HepG2 (cell line): ENCODE measurements at regions not wholly inside any gene's neighbourhood (a gene's known extent, or its start where the extent isn't known, plus 50 kb on each side); places are given as distances from the start of the nearest gene placed in this dataset.

Source experiments
- ATAC-seq: fragments of 200-7000 bp; cut with Tn5 transposase; 3 replicates; pipeline ENCODE4 v1.9.1; 2020; ENCODE audit warnings: mild to moderate bottlenecking, moderate library complexity
- BruUV-seq: library from RNA; stranded (reverse); fragments of 400-500 nt; replicated peaks from 2 replicates; lab custom pipeline; 2021; lab: Mats Ljungman, UMichigan
- CTCF ChIA-PET: fragments of 300-600 bp; formaldehyde crosslinking; extraction: SDS; loops from one replicate; lab custom pipeline; 2021; ENCODE audit warnings: low total read pairs, inconsistent platforms, low intra/inter-chr PET ratio; lab: Yijun Ruan, JAX
- POLR2A ChIA-PET: fragments of 350-600 bp; sonication (Branson Sonifier 250); formaldehyde crosslinking; loops from one replicate; lab custom pipeline; 2020; ENCODE audit warnings: antibody characterized with exemption, inconsistent platforms; lab: Yijun Ruan, JAX
- DNase-seq: peaks from one replicate; pipeline ENCODE4 v3.0.0-alpha.2; 2015; ENCODE audit warnings: low spot score
- FAIRE-seq: peaks from 3 replicates; lab custom pipeline; 2011; peaks lifted over from hg19 to GRCh38; lab: Jason Lieb, UNC
- H2AFZ ChIP-seq: one replicate; pipeline ENCODE4 v1.6.1; 2011; ENCODE audit warnings: low read length, inconsistent platforms
- H3K27ac ChIP-seq: fragments of 300-600 bp; 3 replicates; pipeline ENCODE4 v1.8.0; 2011; ENCODE audit warnings: mixed run types, mild to moderate bottlenecking, mixed read lengths, low read length, inconsistent platforms; ENCODE audit not compliant: insufficient read depth; ENCODE audit errors: extremely low read length
- H3K27me3 ChIP-seq, 2 experiments: fragments of 200-600 bp in 1 of 2; 2 replicates in 1 of 2; 3 replicates in 1 of 2; pipeline versions ENCODE4 v1.6.0 to v1.8.0; 2011; ENCODE audit warnings: low read length in 2 of 2, mild to moderate bottlenecking in 2 of 2, moderate library complexity in 2 of 2, inconsistent platforms in 1 of 2; ENCODE audit not compliant: insufficient read depth in 2 of 2, control insufficient read depth in 1 of 2
- H3K36me3 ChIP-seq, 2 experiments: fragments of 200-600 bp in 1 of 2; replicated peaks in 1 of 2; 2 replicates in 1 of 2; 3 replicates in 1 of 2; pipeline versions ENCODE4 v1.5.1 to v1.8.0; 2011; ENCODE audit warnings: low read length in 2 of 2, inconsistent platforms in 1 of 2; ENCODE audit not compliant: insufficient read depth in 2 of 2, control insufficient read depth in 1 of 2
- H3K4me1 ChIP-seq: 2 replicates; pipeline ENCODE4 v1.5.1; 2012; ENCODE audit warnings: low read length, inconsistent platforms; ENCODE audit not compliant: insufficient read depth
- H3K4me2 ChIP-seq: 2 replicates; pipeline ENCODE4 v1.6.0; 2011; ENCODE audit warnings: low read depth, low read length, inconsistent platforms
- H3K4me3 ChIP-seq, 3 experiments: fragments of 200-600 bp in 1 of 3; sonication (generic), shearing (Covaris generic) in 1 of 3; replicated peaks in 1 of 3; 2 replicates each; pipeline ENCODE4 v1.5.1; 2011 to 2016; ENCODE audit warnings: low read length in 3 of 3, inconsistent platforms in 2 of 3, low read depth in 2 of 3, mild to moderate bottlenecking in 2 of 3, control low read depth in 1 of 3, mixed read lengths in 1 of 3; ENCODE audit not compliant: insufficient read depth in 1 of 3
- H3K79me2 ChIP-seq: one replicate; pipeline ENCODE4 v1.6.1; 2011; ENCODE audit warnings: low read length, inconsistent platforms; ENCODE audit not compliant: insufficient read depth
- H3K9ac ChIP-seq: 2 replicates; pipeline ENCODE4 v1.6.0; 2011; ENCODE audit warnings: mild to moderate bottlenecking, low read depth, low read length, inconsistent platforms; ENCODE audit not compliant: insufficient read depth
- H3K9me3 ChIP-seq: 2 replicates; pipeline ENCODE4 v1.5.1; 2012; ENCODE audit warnings: mild to moderate bottlenecking, low read length
- H4K20me1 ChIP-seq: 2 replicates; pipeline ENCODE4 v1.6.0; 2011; ENCODE audit warnings: inconsistent platforms, mild to moderate bottlenecking, low read length, moderate library complexity; ENCODE audit not compliant: insufficient read depth
- AHR ChIP-seq: IDR thresholded peaks from 2 replicates; pipeline ENCODE4 v1.6.1; 2018; ENCODE audit warnings: missing genetic modification reagents, missing compliant biosample characterization
- CCDC6 ChIP-seq: sonication (generic); formaldehyde crosslinking; IDR thresholded peaks from 2 replicates; pipeline ENCODE4 v1.8.1; 2022; ENCODE audit warnings: mild to moderate bottlenecking, missing genetic modification reagents, moderate library complexity
- DPF2 ChIP-seq: sonication (generic); formaldehyde crosslinking; IDR thresholded peaks from 2 replicates; pipeline ENCODE4 v1.4.0; 2020; ENCODE audit warnings: mild to moderate bottlenecking, low read depth, missing genetic modification reagents, borderline replicate concordance
- EHMT2 ChIP-seq: fragments of 200-600 bp; sonication (generic); IDR thresholded peaks from 2 replicates; pipeline ENCODE4 v1.7.0; 2017; ENCODE audit warnings: antibody characterized with exemption, low read depth, low read length, borderline replicate concordance
- HDAC6 ChIP-seq: fragments of 200-600 bp; sonication (generic); IDR thresholded peaks from 2 replicates; pipeline ENCODE4 v1.7.0; 2017; ENCODE audit warnings: mild to moderate bottlenecking, antibody characterized with exemption, low read length, low read depth
- HNRNPL ChIP-seq: fragments of 200-400 bp; formaldehyde crosslinking; IDR thresholded peaks from 2 replicates; pipeline ENCODE4 v1.6.1; 2017; ENCODE audit warnings: mild to moderate bottlenecking, low read depth, low read length
- KDM4B ChIP-seq: sonication (generic); formaldehyde crosslinking; IDR thresholded peaks from 2 replicates; pipeline ENCODE4 v1.4.0; 2020; ENCODE audit warnings: missing genetic modification reagents
- MAFG ChIP-seq: sonication (generic); formaldehyde crosslinking; IDR thresholded peaks from 2 replicates; pipeline ENCODE4 v1.5.1; 2020; ENCODE audit warnings: mild to moderate bottlenecking, missing genetic modification reagents
- MIER2 ChIP-seq: IDR thresholded peaks from 2 replicates; pipeline ENCODE4 v1.6.1; 2016; ENCODE audit warnings: missing biosample characterization, missing genetic modification reagents
- SATB2 ChIP-seq: sonication (generic); formaldehyde crosslinking; IDR thresholded peaks from 2 replicates; pipeline ENCODE4 v1.5.0; 2020; ENCODE audit warnings: missing genetic modification reagents
- TRAFD1 ChIP-seq: sonication (generic); formaldehyde crosslinking; IDR thresholded peaks from 2 replicates; pipeline ENCODE4 v1.5.1; 2020; ENCODE audit warnings: missing genetic modification reagents, mild to moderate bottlenecking, borderline replicate concordance
- ZBTB2 ChIP-seq: sonication (generic); formaldehyde crosslinking; IDR thresholded peaks from 2 replicates; pipeline ENCODE4 v1.8.0; 2022; ENCODE audit warnings: low read depth, missing genetic modification reagents
- ZFP36L1 ChIP-seq: sonication (generic); formaldehyde crosslinking; IDR thresholded peaks from 2 replicates; pipeline ENCODE4 v1.8.0; 2022; ENCODE audit warnings: mild to moderate bottlenecking, missing genetic modification reagents, moderate library complexity
- ZNF550 ChIP-seq: sonication (generic); formaldehyde crosslinking; IDR thresholded peaks from 2 replicates; pipeline ENCODE4 v1.4.0; 2020; ENCODE audit warnings: mild to moderate bottlenecking, missing genetic modification reagents, borderline replicate concordance
- ZNF614 ChIP-seq: IDR thresholded peaks from 2 replicates; pipeline ENCODE4 v1.6.1; 2018; ENCODE audit warnings: missing biosample characterization, missing genetic modification reagents, inconsistent platforms, borderline replicate concordance
- ZNF83 ChIP-seq: sonication (generic); formaldehyde crosslinking; IDR thresholded peaks from 2 replicates; pipeline ENCODE4 v1.4.0; 2020; ENCODE audit warnings: missing genetic modification reagents, mild to moderate bottlenecking, borderline replicate concordance
- WGBS: methylation state at CpG from one replicate; pipeline ENCODE4 v1.1.6; 2017; ENCODE audit warnings: low lambda C conversion rate; 5-methylcytosine and 5-hydroxymethylcytosine counted together
- in situ Hi-C: cut with HindIII; loops from 2 replicates; pipeline ENCODE4 v1.10.0; 2017; ENCODE audit warnings: low pct_unique_long_range_greater_than_20kb; ENCODE audit not compliant: extremely low pct_ligation_motif_present
- intact Hi-C: fragments of 100-400 bp; cut with micrococcal nuclease; formaldehyde crosslinking; loops from one replicate; pipeline ENCODE4 v1.10.0; 2022; ENCODE audit not compliant: unreplicated experiment

GRCh38 chr1:82919837-82920236 lies 1079.1 kb downstream of the TTLL7 start:
- ChIA-PET CTCF (no interaction called here), POLR2A (no interaction called here)
- no peaks in the 10 kb centered on the region for H3K79me2 ChIP-seq
- intact Hi-C loops (no loop called here), in situ Hi-C loops (no loop called here)
- no peaks in the 10 kb centered on the region for H3K27me3 ChIP-seq
- no peak overlapping the region for H2AFZ ChIP-seq
- FAIRE-seq (no peak), ATAC-seq (no peak), DNase-seq (no peak)
- H3K4me1 ChIP-seq = no peaks in the 10 kb centered on the region
- no peak overlapping the region for H3K4me3 ChIP-seq
- TF ChIP-seq ZNF83 (CRISPR knock-in tag) (no peak), CCDC6 (CRISPR knock-in tag) (no peak)
- BruUV-seq = no TSS peak
- no peaks in the 10 kb centered on the region for H4K20me1 ChIP-seq
- peaks cover 60% of the 10 kb centered on the region for H3K9me3 ChIP-seq
- no peak overlapping the region for H3K27ac ChIP-seq
- no peak overlapping the region for H3K9ac ChIP-seq
- H3K36me3 ChIP-seq = no peaks in the 10 kb centered on the region
- no peak overlapping the region for H3K4me2 ChIP-seq

GRCh38 chr1:82907313-82907712 lies 1091.6 kb downstream of the TTLL7 start:
- no peak overlapping the region for H2AFZ ChIP-seq
- H3K4me2 ChIP-seq = no peak overlapping the region
- H3K27ac ChIP-seq = no peak overlapping the region
- no peak for FAIRE-seq
- no peaks in the 10 kb centered on the region for H3K79me2 ChIP-seq
- no peaks in the 10 kb centered on the region for H4K20me1 ChIP-seq
- no peaks in the 10 kb centered on the region for H3K4me1 ChIP-seq
- in situ Hi-C loops = no loop called here
- POLR2A ChIA-PET = no interaction called here
- H3K4me3 ChIP-seq = no peak overlapping the region
- intact Hi-C loops = no loop called here
- H3K27me3 ChIP-seq = no peaks in the 10 kb centered on the region
- TF ChIP-seq EHMT2 = no peak
- TF ChIP-seq ZNF614 = no peak
- TF ChIP-seq ZFP36L1 (CRISPR knock-in tag) = no peak
- TF ChIP-seq KDM4B (CRISPR knock-in tag) = no peak
- TF ChIP-seq DPF2 (CRISPR knock-in tag) = no peak
- TF ChIP-seq MAFG (CRISPR knock-in tag) = no peak
- no peak for TF ChIP-seq ZBTB2 (CRISPR knock-in tag)
- TF ChIP-seq MIER2 (CRISPR knock-in tag) = no peak
- TF ChIP-seq ZNF550 (CRISPR knock-in tag) = no peak
- TF ChIP-seq SATB2 (CRISPR knock-in tag) = no peak
- no peak for TF ChIP-seq TRAFD1
- TF ChIP-seq HDAC6 = no peak
- TF ChIP-seq AHR (CRISPR knock-in tag) = no peak
- no peak for TF ChIP-seq CCDC6 (CRISPR knock-in tag)
- TF ChIP-seq HNRNPL = no peak
- TF ChIP-seq, all 625 proteins: peak for 0
- Histone ChIP-seq H3K9ac (no peak overlapping the region), H3K36me3 (no peaks in the 10 kb centered on the region), H3K9me3 (peaks cover 65% of the 10 kb centered on the region)
- ATAC-seq (no peak), DNase-seq (no peak)
- under 1% methylated on average over 3 of the region's 3 CpGs for WGBS
- no TSS peak for BruUV-seq
- CTCF ChIA-PET = no interaction called here
